HFFc6 (cell line): ENCODE measurements at regions not wholly inside any gene's neighbourhood (a gene's known extent, or its start where the extent isn't known, plus 50 kb on each side); places are given as distances from the start of the nearest gene placed in this dataset.

Source experiments
- DNase-seq: peaks from one replicate; pipeline ENCODE4 v3.0.0-alpha.2; 2018
- H3K27ac Mint-ChIP-seq: 2 replicates; pipeline ENCODE4 v1.8.0; 2020; ENCODE audit warnings: mild to moderate bottlenecking, mixed read lengths
- H3K27me3 Mint-ChIP-seq: 2 replicates; pipeline ENCODE4 v1.8.0; 2021; ENCODE audit warnings: mild to moderate bottlenecking, moderate library complexity, mixed read lengths; ENCODE audit not compliant: insufficient read depth
- H3K36me3 Mint-ChIP-seq: 2 replicates; pipeline ENCODE4 v1.8.0; 2021; ENCODE audit warnings: low read depth, mixed read lengths
- H3K4me1 Mint-ChIP-seq: 2 replicates; pipeline ENCODE4 v1.8.0; 2020; ENCODE audit warnings: low read depth, mixed read lengths
- H3K4me3 Mint-ChIP-seq: 2 replicates; pipeline ENCODE4 v1.8.0; 2020; ENCODE audit warnings: mild to moderate bottlenecking, moderate library complexity, mixed read lengths
- H3K9me3 Mint-ChIP-seq: 2 replicates; pipeline ENCODE4 v1.8.0; 2020; ENCODE audit warnings: mild to moderate bottlenecking, mixed read lengths
- TF ChIP-seq, protein P1 (sequence below): fragments of 200-600 bp; sonication (generic); IDR thresholded peaks from 2 replicates; pipeline ENCODE4 v1.5.0; 2021; ENCODE audit warnings: antibody characterized with exemption, mild to moderate bottlenecking

DNA sequence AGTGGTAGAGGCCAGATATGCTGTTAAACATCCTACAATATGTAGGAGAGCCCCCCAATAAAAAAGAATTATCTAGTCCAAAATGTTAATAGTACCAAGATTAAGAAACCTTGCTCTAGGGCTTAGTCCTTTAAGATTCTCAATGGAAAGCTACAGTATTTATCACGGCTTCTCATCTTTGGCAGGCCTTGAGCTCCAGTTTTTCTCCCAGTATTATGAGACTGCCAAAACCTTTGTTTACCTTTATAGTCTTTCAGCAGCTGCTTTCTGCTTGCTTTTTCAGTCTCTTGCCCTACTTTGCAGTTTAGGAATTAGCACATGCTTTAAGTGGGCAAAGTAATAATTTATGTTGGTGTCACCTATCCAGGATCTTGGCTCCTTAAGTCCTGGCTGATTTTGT, 59.7 kb downstream of the NHLRC1 start:
- Mint-ChIP-seq H3K4me1 (no peaks in the 10 kb centered on the region; the same call in 1 of the 2 replicates), H3K4me3 (no peak overlapping the region), H3K27me3 (peaks cover 4% of the 10 kb centered on the region), H3K27ac (no peak overlapping the region), H3K36me3 (peaks cover 5% of the 10 kb centered on the region; the same call in 1 of the 2 replicates), H3K9me3 (peaks cover 5% of the 10 kb centered on the region)
- DNase-seq = no peak
- TF ChIP-seq, protein P1, sequence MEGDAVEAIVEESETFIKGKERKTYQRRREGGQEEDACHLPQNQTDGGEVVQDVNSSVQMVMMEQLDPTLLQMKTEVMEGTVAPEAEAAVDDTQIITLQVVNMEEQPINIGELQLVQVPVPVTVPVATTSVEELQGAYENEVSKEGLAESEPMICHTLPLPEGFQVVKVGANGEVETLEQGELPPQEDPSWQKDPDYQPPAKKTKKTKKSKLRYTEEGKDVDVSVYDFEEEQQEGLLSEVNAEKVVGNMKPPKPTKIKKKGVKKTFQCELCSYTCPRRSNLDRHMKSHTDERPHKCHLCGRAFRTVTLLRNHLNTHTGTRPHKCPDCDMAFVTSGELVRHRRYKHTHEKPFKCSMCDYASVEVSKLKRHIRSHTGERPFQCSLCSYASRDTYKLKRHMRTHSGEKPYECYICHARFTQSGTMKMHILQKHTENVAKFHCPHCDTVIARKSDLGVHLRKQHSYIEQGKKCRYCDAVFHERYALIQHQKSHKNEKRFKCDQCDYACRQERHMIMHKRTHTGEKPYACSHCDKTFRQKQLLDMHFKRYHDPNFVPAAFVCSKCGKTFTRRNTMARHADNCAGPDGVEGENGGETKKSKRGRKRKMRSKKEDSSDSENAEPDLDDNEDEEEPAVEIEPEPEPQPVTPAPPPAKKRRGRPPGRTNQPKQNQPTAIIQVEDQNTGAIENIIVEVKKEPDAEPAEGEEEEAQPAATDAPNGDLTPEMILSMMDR = no peak

DNA sequence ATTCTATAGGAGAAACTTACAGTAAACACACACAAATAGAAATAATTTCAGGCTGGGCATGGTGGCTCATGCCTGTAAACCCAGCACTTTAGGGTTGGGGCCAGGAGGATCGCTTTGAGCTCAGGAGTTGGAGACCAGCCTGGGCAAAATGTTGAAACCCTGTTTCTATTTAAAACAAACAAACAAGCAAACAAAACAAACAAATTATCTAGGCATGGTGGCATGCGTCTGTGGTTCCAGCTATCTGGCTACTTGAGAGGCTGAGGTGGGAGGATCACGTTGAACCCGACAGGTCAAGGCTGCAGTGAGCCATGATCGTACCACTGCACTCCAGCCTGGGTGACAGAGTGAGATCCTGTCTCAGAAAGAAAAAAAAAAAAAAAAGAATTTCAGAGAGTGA, 64.0 kb downstream of the NHLRC1 start:
- Mint-ChIP-seq H3K36me3 (peaks cover 5% of the 10 kb centered on the region; the same call in 1 of the 2 replicates), H3K27ac (no peak overlapping the region), H3K4me1 (peaks cover 15% of the 10 kb centered on the region), H3K4me3 (no peak overlapping the region), H3K27me3 (peaks cover 8% of the 10 kb centered on the region), H3K9me3 (peaks cover 5% of the 10 kb centered on the region)
- TF ChIP-seq, protein P1 = no peak
- DNase-seq = no peak

DNA sequence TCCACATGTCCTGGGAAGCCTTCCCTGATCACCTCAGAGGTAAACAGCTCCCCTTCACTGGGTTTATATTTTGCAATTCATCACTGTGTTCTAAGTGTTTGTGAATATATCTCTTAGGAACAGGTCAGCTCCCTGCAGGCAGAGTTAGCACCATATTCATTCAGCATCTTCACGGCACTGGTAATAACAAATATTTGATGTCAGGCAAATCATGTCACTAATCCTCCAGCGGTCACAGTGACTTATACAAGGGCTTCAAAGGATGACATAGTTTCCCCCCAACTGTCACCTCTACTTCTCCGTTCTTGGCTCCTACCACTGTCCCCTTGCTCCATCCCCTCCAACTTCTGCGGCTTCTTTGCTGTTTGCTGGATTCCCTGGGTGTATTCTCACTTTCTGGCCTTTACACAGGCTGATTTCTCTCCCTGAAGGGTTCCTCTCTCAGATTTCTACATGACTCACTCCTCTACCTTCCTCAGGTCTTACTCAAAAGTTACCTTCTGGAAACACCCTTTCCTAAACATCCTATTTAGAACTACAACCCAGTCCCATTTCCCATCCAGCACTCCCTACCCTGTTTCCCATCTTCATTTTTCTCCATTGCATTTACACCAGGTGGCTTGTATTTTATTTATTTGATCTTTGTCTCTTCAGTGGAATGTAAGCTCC, 66.6 kb downstream of the NHLRC1 start:
- Mint-ChIP-seq H3K9me3 (no peaks in the 10 kb centered on the region), H3K4me1 (peaks cover 25% of the 10 kb centered on the region), H3K36me3 (no peaks in the 10 kb centered on the region), H3K27me3 (peaks cover 8% of the 10 kb centered on the region), H3K27ac (no peak overlapping the region), H3K4me3 (no peak overlapping the region)
- TF ChIP-seq, protein P1 = no peak
- DNase-seq = no peak

DNA sequence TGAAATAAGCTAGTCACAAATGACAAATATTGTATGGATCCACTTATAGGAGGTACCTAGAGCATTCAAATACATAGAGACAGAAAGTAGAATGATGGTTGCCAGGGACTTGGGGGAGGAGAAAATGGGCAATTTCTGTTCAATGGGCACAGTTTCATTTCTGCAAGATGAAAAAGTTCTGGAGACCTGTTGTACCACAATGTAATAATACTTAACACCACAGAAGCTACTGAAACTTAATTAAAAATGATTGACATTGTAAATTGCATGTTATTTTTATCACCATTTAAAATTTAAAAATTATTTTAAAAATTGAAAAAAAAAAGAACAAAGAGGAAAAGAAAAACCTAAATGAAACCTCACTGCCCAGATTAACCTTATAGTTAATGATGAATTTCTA, 67.4 kb downstream of the NHLRC1 start:
- TF ChIP-seq, protein P1 = no peak
- H3K36me3 Mint-ChIP-seq = no peaks in the 10 kb centered on the region
- no peak overlapping the region for H3K4me3 Mint-ChIP-seq
- no peak for DNase-seq
- H3K4me1 Mint-ChIP-seq = peaks cover 25% of the 10 kb centered on the region
- H3K27me3 Mint-ChIP-seq = peaks cover 8% of the 10 kb centered on the region
- H3K9me3 Mint-ChIP-seq = no peaks in the 10 kb centered on the region
- H3K27ac Mint-ChIP-seq = no peak overlapping the region

DNA sequence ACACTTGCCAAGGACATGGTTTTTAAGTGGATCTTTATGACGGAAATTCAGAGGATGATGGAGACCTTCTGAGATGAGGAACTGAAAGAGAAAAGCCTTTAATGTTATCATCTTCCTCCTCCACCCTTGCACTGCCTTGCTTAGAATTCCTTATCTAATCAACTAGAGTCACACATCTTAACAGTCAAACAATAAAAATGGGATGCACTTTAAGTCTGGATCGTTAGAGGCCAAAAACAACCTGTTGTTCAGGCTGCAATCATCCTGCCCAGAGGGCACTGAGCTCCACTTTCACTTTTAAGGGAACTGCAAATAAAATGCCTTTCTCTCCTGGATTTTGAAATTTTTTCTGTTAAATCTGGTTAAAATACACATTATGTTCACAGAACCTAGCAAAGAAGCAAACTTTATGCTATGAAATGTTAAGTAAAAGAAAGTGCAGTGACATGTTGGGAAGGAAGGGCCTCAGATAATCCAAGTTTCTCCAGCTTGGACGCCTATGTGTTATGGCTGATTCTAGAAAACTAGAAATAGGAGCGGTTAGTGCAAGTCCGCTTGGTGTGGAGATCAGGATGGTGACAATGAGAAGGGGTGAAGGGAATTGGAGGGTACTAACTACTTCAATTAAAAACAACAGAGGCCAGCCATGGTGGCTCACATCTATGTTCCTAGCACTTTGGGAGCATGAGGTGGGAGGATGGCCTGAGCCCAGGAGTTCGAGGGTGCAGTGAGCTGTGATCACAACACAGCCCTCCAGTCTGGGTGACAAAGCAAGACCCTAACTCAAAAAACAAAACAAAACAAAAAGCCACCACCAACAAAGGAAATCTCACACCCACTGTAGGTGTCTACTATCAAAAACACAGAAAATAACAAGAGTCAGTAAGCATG, 66.4 kb upstream of the KIF13A start:
- DNase-seq = peak; percentile 25
- Mint-ChIP-seq H3K36me3 (no peaks in the 10 kb centered on the region), H3K4me1 (peaks cover 25% of the 10 kb centered on the region), H3K27me3 (peaks cover 6% of the 10 kb centered on the region), H3K27ac (peak overlapping the region; percentile 81), H3K9me3 (no peaks in the 10 kb centered on the region), H3K4me3 (peak overlapping the region; percentile 82)
- TF ChIP-seq, protein P1 = no peak
